NB4 (cell line): ENCODE measurements at regions not wholly inside any gene's neighbourhood (a gene's known extent, or its start where the extent isn't known, plus 50 kb on each side); places are given as distances from the start of the nearest gene placed in this dataset.

Experiments
- POLR2A ChIP-seq: IDR thresholded peaks from 2 replicates; pipeline ENCODE4 v1.6.1; 2011; ENCODE audit warnings: mild to moderate bottlenecking; ENCODE audit not compliant: insufficient read length; ENCODE audit errors: extremely low read depth
- TF ChIP-seq, protein P1 (sequence below): IDR thresholded peaks from one replicate; pipeline ENCODE4 v1.5.1; 2012; ENCODE audit warnings: low read depth, low read length

DNA sequence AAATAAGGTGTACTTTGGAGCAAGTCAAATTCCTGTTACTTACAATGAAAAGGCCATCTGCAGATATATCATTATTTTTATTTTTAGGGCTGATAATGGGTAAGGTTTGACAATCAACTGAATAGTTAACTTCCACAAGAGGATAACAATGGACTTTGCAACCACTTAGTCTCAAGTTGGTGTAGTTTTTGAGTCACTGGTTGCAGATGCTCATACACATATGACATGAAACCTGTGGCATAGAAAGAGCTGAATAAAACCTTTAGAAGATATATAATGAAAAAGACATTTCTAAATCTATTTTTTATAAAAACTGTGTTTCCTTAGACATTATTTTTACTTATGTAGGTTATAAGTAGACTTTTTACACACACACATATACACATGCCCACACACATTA is 2110.9 kb downstream of the PCDH7 start:
- TF ChIP-seq, protein P1, sequence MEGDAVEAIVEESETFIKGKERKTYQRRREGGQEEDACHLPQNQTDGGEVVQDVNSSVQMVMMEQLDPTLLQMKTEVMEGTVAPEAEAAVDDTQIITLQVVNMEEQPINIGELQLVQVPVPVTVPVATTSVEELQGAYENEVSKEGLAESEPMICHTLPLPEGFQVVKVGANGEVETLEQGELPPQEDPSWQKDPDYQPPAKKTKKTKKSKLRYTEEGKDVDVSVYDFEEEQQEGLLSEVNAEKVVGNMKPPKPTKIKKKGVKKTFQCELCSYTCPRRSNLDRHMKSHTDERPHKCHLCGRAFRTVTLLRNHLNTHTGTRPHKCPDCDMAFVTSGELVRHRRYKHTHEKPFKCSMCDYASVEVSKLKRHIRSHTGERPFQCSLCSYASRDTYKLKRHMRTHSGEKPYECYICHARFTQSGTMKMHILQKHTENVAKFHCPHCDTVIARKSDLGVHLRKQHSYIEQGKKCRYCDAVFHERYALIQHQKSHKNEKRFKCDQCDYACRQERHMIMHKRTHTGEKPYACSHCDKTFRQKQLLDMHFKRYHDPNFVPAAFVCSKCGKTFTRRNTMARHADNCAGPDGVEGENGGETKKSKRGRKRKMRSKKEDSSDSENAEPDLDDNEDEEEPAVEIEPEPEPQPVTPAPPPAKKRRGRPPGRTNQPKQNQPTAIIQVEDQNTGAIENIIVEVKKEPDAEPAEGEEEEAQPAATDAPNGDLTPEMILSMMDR: no peak
- no peak for TF ChIP-seq POLR2A
